HCT116 (cell line): ENCODE measurements at regions not wholly inside any gene's neighbourhood (a gene's known extent, or its start where the extent isn't known, plus 50 kb on each side); places are given as distances from the start of the nearest gene placed in this dataset.

Experiments used
- ATAC-seq: fragments of 200-7000 bp; cut with Tn5 transposase; 2 replicates; pipeline ENCODE4 v1.9.1; 2020; ENCODE audit warnings: mild to moderate bottlenecking, moderate library complexity
- BruUV-seq: library from RNA; stranded (reverse); fragments of 400-500 nt; replicated peaks from 2 replicates; lab custom pipeline; 2021; lab: Mats Ljungman, UMichigan
- CTCF ChIA-PET: fragments of 300-600 bp; sonication (Branson Sonifier 250); formaldehyde crosslinking; loops from one replicate; lab custom pipeline; 2021; ENCODE audit warnings: antibody characterized with exemption; lab: Charles Lee
- POLR2A ChIA-PET: fragments of 300-600, 350-600 bp; sonication (Branson Sonifier 250); formaldehyde crosslinking; loops from one replicate; lab custom pipeline; 2021; ENCODE audit warnings: antibody characterized with exemption; lab: Charles Lee
- RAD21 ChIA-PET, 2 experiments: fragments of 300-600 bp; sonication (Branson Sonifier 250); formaldehyde crosslinking; loops; one replicate each; lab custom pipeline; 2023; ENCODE audit warnings: low total read pairs in 2 of 2; ENCODE audit not compliant: uncharacterized antibody in 2 of 2, unreplicated experiment in 2 of 2, low non-redundant PET in 1 of 2; lab: Charles Lee
- DNase-seq: peaks from one replicate; pipeline ENCODE4 v3.0.0-alpha.2; 2010; ENCODE audit warnings: low read depth, low spot score
- H2AFZ ChIP-seq: fragments of 200-600 bp; shearing (Covaris generic), sonication (generic); 2 replicates; pipeline ENCODE4 v1.6.1; 2017; ENCODE audit warnings: low read depth, mixed run types, mixed read lengths, antibody characterized with exemption, low read length; ENCODE audit not compliant: poor library complexity, severe bottlenecking
- H3K27ac ChIP-seq: 2 replicates; pipeline ENCODE4 v1.5.1; 2012; ENCODE audit warnings: low read depth, low read length
- H3K27me3 ChIP-seq: fragments of 200-600 bp; sonication (generic); 2 replicates; pipeline ENCODE4 v1.6.1; 2016; ENCODE audit warnings: mixed run types, low read length, mixed read lengths; ENCODE audit not compliant: insufficient read depth
- H3K36me3 ChIP-seq, 2 experiments: fragments of 200-500 bp in 1 of 2; fragments of 200-600 bp in 1 of 2; sonication (Bioruptor generic) in 1 of 2; sonication (generic) in 1 of 2; 2 replicates each; pipeline versions ENCODE4 v1.5.1 to v1.6.1; 2014 to 2016; ENCODE audit warnings: low read length in 2 of 2, inconsistent platforms in 1 of 2, mixed read lengths in 1 of 2, mixed run types in 1 of 2; ENCODE audit not compliant: insufficient read depth in 2 of 2, control insufficient read depth in 1 of 2
- H3K4me1 ChIP-seq, 2 experiments: fragments of 200-600 bp in 1 of 2; sonication (generic) in 1 of 2; 2 replicates each; pipeline versions ENCODE4 v1.5.1 to v1.6.1; 2012 to 2017; ENCODE audit warnings: low read length in 2 of 2, inconsistent platforms in 1 of 2, mild to moderate bottlenecking in 1 of 2, mixed read lengths in 1 of 2, mixed run types in 1 of 2, moderate library complexity in 1 of 2; ENCODE audit not compliant: insufficient read depth in 2 of 2, control insufficient read depth in 1 of 2
- H3K4me2 ChIP-seq: fragments of 200-600 bp; sonication (generic); 2 replicates; pipeline ENCODE4 v1.6.1; 2017; ENCODE audit warnings: mixed run types, low read length, mixed read lengths
- H3K4me3 ChIP-seq, 2 experiments: fragments of 200-600 bp in 1 of 2; sonication (generic) in 1 of 2; replicated peaks in 1 of 2; 2 replicates each; pipeline ENCODE4 v1.5.1; 2011 to 2016; ENCODE audit warnings: low read length in 2 of 2, control low read depth in 1 of 2, low read depth in 1 of 2, mild to moderate bottlenecking in 1 of 2, mixed read lengths in 1 of 2, mixed run types in 1 of 2
- H3K79me2 ChIP-seq: fragments of 200-600 bp; sonication (generic); 2 replicates; pipeline ENCODE4 v1.6.1; 2017; ENCODE audit warnings: mild to moderate bottlenecking, mixed run types, low read length, moderate library complexity, mixed read lengths; ENCODE audit not compliant: insufficient read depth
- H3K9ac ChIP-seq: fragments of 200-600 bp; sonication (generic); 2 replicates; pipeline ENCODE4 v1.6.1; 2016; ENCODE audit warnings: low read length, mixed read lengths
- H3K9me2 ChIP-seq: fragments of 200-600 bp; sonication (generic), shearing (Covaris generic); 2 replicates; pipeline ENCODE4 v1.6.1; 2017; ENCODE audit warnings: mixed run types, mild to moderate bottlenecking, moderate library complexity; ENCODE audit not compliant: insufficient read depth
- H3K9me3 ChIP-seq, 2 experiments: fragments of 200-500 bp in 1 of 2; fragments of 200-600 bp in 1 of 2; sonication (Bioruptor generic) in 1 of 2; sonication (generic) in 1 of 2; 2 replicates each; pipeline ENCODE4 v1.6.1; 2014 to 2017; ENCODE audit warnings: low read length in 2 of 2, mixed read lengths in 2 of 2, inconsistent platforms in 1 of 2, low read depth in 1 of 2, mild to moderate bottlenecking in 1 of 2, mixed run types in 1 of 2, moderate library complexity in 1 of 2; ENCODE audit not compliant: control insufficient read depth in 1 of 2, insufficient read depth in 1 of 2
- H4K20me1 ChIP-seq: fragments of 200-600 bp; sonication (generic), shearing (Covaris generic); 2 replicates; pipeline ENCODE4 v1.6.1; 2017; ENCODE audit warnings: mixed run types, mild to moderate bottlenecking, moderate library complexity; ENCODE audit not compliant: insufficient read depth
- CBX3 ChIP-seq: IDR thresholded peaks from 2 replicates; pipeline ENCODE4 v1.6.1; 2012; ENCODE audit warnings: low read depth
- ELF1 ChIP-seq: IDR thresholded peaks from 2 replicates; pipeline ENCODE4 v1.6.1; 2012; ENCODE audit warnings: low read depth, borderline replicate concordance
- EZH2 ChIP-seq: fragments of 200-600 bp; sonication (generic); IDR thresholded peaks from 2 replicates; pipeline ENCODE4 v1.6.1; 2017; ENCODE audit warnings: antibody characterized with exemption, mixed run types
- EZH2phosphoT487 ChIP-seq: fragments of 200-600 bp; IDR thresholded peaks from 2 replicates; pipeline ENCODE4 v1.6.1; 2018; ENCODE audit warnings: antibody characterized with exemption, borderline replicate concordance
- FOSL1 ChIP-seq: IDR thresholded peaks from 2 replicates; pipeline ENCODE4 v1.6.1; 2012; ENCODE audit warnings: low read depth
- MAX ChIP-seq: IDR thresholded peaks from 2 replicates; pipeline ENCODE4 v1.6.1; 2012
- POLR2A ChIP-seq: IDR thresholded peaks from 2 replicates; pipeline ENCODE4 v1.7.0; 2011; ENCODE audit warnings: borderline replicate concordance; ENCODE audit not compliant: insufficient read depth, insufficient read length; ENCODE audit errors: extremely low read depth
- POLR2AphosphoS5 ChIP-seq: IDR thresholded peaks from 2 replicates; pipeline ENCODE4 v1.6.1; 2011; ENCODE audit warnings: mild to moderate bottlenecking, low read depth, low read length, moderate library complexity
- SIN3A ChIP-seq: IDR thresholded peaks from 2 replicates; pipeline ENCODE4 v1.6.1; 2012; ENCODE audit warnings: low read depth
- SP1 ChIP-seq: IDR thresholded peaks from 2 replicates; pipeline ENCODE4 v1.6.1; 2012; ENCODE audit warnings: low read depth
- SRF ChIP-seq: IDR thresholded peaks from 2 replicates; pipeline ENCODE4 v1.6.1; 2012; ENCODE audit warnings: low read depth
- YY1 ChIP-seq: IDR thresholded peaks from 2 replicates; pipeline ENCODE4 v1.6.1; 2011; ENCODE audit warnings: low read length, low read depth, moderate library complexity, mild to moderate bottlenecking; ENCODE audit not compliant: insufficient replicate concordance; ENCODE audit errors: extremely low read depth
- ZNF274 ChIP-seq: fragments of 200-500 bp; sonication (Bioruptor generic); IDR thresholded peaks from 2 replicates; pipeline ENCODE4 v1.6.1; 2014; ENCODE audit warnings: mild to moderate bottlenecking, low read depth, low read length, inconsistent platforms
- intact Hi-C: fragments of 100-400 bp; cut with micrococcal nuclease; formaldehyde crosslinking; loops from 2 replicates; pipeline ENCODE4 v1.10.0; 2022
- TF ChIP-seq, protein P1 (sequence below): IDR thresholded peaks from 2 replicates; pipeline ENCODE4 v1.6.1; 2012; ENCODE audit warnings: low read depth
- TF ChIP-seq, protein P2 (sequence below): IDR thresholded peaks from 2 replicates; pipeline ENCODE4 v1.6.1; 2011; ENCODE audit warnings: mild to moderate bottlenecking, low read length, moderate library complexity; ENCODE audit not compliant: insufficient replicate concordance; ENCODE audit errors: extremely low read depth

DNA sequence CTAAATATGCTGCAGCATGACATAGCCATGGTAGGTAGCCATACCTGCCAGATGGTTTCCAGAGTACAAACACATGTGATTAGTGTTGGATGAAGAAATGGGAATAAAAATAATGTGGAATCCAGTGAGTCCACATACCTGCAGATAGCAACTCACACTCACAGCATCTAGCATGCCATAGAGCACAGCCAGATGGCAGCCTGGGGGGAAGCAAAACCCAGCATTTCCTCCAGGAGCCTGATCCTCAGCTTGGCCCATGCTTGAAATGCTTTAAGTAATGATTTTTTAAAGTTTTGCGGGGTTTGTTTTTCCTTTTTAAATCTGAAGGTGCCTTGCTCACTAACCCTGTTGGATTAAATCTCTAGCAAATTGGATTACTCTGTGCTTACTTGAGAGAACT lies 535.1 kb downstream of the STK39 start:
- TF ChIP-seq SP1 = no peak
- no peak for TF ChIP-seq FOSL1
- TF ChIP-seq CBX3 = no peak
- TF ChIP-seq MAX = no peak
- no peak for TF ChIP-seq SRF
- no peak for TF ChIP-seq POLR2A
- TF ChIP-seq SIN3A = no peak
- TF ChIP-seq ELF1 = no peak
- TF ChIP-seq YY1 = no peak
- TF ChIP-seq EZH2 = no peak
- no peak for TF ChIP-seq POLR2AphosphoS5
- no peak for TF ChIP-seq EZH2phosphoT487
- TF ChIP-seq ZNF274 = no peak
- TF ChIP-seq, protein P1, sequence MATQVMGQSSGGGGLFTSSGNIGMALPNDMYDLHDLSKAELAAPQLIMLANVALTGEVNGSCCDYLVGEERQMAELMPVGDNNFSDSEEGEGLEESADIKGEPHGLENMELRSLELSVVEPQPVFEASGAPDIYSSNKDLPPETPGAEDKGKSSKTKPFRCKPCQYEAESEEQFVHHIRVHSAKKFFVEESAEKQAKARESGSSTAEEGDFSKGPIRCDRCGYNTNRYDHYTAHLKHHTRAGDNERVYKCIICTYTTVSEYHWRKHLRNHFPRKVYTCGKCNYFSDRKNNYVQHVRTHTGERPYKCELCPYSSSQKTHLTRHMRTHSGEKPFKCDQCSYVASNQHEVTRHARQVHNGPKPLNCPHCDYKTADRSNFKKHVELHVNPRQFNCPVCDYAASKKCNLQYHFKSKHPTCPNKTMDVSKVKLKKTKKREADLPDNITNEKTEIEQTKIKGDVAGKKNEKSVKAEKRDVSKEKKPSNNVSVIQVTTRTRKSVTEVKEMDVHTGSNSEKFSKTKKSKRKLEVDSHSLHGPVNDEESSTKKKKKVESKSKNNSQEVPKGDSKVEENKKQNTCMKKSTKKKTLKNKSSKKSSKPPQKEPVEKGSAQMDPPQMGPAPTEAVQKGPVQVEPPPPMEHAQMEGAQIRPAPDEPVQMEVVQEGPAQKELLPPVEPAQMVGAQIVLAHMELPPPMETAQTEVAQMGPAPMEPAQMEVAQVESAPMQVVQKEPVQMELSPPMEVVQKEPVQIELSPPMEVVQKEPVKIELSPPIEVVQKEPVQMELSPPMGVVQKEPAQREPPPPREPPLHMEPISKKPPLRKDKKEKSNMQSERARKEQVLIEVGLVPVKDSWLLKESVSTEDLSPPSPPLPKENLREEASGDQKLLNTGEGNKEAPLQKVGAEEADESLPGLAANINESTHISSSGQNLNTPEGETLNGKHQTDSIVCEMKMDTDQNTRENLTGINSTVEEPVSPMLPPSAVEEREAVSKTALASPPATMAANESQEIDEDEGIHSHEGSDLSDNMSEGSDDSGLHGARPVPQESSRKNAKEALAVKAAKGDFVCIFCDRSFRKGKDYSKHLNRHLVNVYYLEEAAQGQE = no peak
- TF ChIP-seq, protein P2, sequence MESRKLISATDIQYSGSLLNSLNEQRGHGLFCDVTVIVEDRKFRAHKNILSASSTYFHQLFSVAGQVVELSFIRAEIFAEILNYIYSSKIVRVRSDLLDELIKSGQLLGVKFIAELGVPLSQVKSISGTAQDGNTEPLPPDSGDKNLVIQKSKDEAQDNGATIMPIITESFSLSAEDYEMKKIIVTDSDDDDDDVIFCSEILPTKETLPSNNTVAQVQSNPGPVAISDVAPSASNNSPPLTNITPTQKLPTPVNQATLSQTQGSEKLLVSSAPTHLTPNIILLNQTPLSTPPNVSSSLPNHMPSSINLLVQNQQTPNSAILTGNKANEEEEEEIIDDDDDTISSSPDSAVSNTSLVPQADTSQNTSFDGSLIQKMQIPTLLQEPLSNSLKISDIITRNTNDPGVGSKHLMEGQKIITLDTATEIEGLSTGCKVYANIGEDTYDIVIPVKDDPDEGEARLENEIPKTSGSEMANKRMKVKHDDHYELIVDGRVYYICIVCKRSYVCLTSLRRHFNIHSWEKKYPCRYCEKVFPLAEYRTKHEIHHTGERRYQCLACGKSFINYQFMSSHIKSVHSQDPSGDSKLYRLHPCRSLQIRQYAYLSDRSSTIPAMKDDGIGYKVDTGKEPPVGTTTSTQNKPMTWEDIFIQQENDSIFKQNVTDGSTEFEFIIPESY = no peak
- Histone ChIP-seq H3K9me3 (no peaks in the 10 kb centered on the region), H3K36me3 (no peaks in the 10 kb centered on the region), H3K27me3 (peaks cover 10% of the 10 kb centered on the region; the same call in 1 of the 2 replicates), H4K20me1 (no peaks in the 10 kb centered on the region), H3K9me2 (no peaks in the 10 kb centered on the region), H3K4me1 (no peaks in the 10 kb centered on the region), H3K27ac (no peak overlapping the region), H3K4me2 (no peak overlapping the region), H3K79me2 (no peaks in the 10 kb centered on the region), H3K9ac (no peak overlapping the region), H2AFZ (no peak overlapping the region), H3K4me3 (no peak overlapping the region)
- no peak for DNase-seq
- RAD21 ChIA-PET = no interaction called here
- ATAC-seq = no peak
- POLR2A ChIA-PET = interaction anchor here (0.6 kb wide), 1 partner anchor 406 kb away, joined by 3 read pairs; no protein-coding TSS in a partner anchor
- CTCF ChIA-PET = no interaction called here
- BruUV-seq = no TSS peak
- intact Hi-C loops = no loop called here
